ENCODE measurements at regions not wholly inside any gene's neighbourhood (a gene's known extent, or its start where the extent isn't known, plus 50 kb on each side); places are given as distances from the start of the nearest gene placed in this dataset.

DNA sequence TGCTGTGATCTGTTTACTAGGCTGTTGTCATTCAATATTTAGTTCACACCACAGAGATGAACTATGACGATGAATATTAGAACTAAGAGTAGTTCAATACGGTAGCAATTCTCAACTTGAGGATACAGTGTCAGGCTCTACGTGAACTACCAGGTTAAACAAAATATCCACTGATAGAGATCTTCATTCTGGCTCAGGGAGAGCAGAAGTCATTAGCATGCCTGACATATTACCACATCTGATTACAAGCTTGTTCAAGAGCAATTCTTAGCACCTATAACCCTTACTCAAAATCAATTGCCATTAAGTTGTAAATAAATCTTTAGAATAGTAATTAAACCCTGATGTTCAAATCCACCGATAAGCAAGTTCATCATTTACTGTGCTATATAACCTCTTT, 207.2 kb downstream of the CHRM3 start:
- no peak for DNase-seq (ENCODE audit: low read depth in 1 of 2, low spot score in 1 of 2)

DNA sequence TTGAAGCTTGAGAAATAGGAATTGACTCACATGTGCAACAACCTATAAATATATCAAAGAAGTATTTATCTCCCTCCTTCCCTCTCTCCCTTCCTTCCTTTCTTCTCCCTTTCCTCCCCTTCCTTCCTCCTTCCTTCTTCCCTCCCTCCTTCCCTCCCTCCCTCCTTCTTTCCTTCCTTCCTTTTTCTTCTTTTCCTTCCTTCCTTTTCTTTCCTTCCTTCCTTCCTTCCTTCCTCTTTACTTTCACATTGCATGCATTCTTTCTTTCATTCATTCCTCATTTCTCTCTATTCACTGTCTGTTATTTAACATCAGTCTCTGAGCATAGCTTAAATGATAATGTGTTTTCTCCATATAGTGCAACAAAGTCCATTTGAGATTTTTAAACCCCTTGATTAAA, 214.2 kb downstream of the CHRM3 start:
- DNase-seq (ENCODE audit: low read depth in 1 of 2, low spot score in 1 of 2), result no peak

DNA sequence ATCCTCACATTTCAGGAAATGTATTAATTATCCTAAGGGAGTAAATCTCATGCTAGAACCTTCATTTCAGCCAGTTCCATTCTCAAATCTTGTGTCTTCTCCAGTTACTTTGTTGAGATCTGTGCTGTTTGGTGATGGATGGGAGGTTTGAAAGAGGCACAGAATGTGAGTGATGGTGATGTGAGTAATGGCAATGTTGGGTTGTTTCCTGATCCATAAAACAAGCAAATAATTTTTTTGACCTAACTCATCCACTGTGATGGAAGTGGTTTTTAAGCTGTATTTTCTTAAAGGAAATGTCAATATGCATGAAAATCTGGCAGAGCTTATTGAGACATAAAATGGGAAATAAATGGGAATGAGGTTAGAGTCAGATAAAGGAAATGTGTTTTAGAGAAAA, 214.7 kb downstream of the CHRM3 start:
- no peak for DNase-seq (ENCODE audit: low read depth in 1 of 2, low spot score in 1 of 2)

DNA sequence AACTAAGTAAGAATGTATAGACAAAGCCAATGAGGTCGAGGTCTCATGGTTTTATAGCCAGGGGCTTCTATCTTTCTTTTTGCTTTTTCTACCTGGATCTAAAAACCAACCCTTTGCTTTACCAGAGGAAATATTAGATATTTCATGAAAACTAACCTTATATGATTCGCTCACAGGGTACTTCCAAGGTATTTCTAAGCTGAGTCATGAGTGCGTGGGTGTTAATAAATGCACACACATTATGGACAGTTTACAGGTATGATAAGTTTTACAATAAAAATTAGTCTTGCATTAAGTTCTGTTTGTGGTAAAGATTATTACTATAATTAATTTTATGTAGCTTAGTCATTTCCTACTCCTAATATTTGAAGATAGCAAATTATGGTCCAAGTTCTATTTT, 217.2 kb downstream of the CHRM3 start:
- no peak for DNase-seq (ENCODE audit: low read depth in 1 of 2, low spot score in 1 of 2)

DNA sequence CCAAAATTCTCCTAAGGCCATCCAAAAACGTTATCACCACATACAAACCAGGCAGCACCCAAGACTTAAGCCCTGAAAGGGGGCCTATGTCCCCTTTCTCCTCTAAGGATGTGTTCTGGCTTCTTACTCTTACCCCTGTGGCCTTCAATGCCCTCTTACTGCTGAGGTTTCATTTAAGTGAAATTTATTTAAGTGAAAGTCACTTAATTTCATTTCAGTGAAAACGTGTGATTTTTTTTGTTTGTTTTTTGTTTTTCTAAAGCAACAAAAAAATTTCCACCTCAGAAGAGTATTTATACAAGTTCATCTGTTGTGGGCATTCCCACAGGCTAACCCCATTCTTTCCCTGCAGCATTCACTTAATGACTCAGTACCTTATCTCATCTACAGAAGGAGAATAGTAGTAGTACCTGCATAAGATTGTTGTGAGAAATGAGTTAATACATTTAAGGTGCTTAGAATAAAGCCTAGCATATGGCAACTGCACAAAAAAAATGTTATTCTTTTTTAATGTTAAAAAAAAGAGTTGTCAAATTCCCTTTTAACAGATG, 220.6 kb downstream of the CHRM3 start:
- no peak for DNase-seq (ENCODE audit: low read depth in 1 of 2, low spot score in 1 of 2)

DNA sequence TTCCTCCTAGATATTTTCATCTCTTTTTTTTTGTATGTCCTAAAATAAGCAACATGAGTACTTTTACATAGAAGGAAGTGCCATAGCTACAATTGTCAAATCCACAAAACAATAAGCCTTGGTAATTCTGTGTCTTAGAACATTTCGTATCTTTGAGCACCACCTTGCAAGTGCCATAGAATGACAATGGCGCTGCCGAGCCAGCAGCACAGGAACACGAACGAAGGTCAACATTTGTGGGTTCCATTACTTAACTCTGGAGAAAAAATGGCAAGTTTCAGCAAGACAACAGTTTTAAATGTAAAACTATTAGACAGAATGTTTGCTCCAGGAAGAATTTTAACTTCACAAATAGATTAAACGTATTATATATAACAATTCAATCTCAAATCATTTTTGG, 222.1 kb downstream of the CHRM3 start:
- DNase-seq (ENCODE audit: low read depth in 1 of 2, low spot score in 1 of 2), result no peak

DNA sequence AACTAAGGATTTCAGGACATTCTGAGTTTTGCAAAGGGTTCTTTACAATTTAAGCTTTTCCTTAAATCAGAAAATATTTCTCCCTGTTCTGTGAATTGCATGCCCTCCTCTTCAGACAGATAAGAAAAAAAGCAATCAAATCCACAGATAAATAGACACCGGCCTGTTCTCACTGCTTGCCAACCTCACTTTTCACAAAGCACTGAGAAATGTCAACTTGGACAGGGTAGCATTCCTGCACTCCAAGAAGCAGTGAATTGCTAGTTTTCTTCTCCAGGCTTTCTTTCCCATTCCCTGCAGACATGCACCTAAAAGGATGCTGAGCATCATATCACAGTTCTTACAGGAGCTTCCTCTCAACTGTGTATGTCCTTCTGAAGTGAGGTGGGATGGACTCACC, 226.0 kb downstream of the CHRM3 start:
- no peak for DNase-seq (ENCODE audit: low read depth in 1 of 2, low spot score in 1 of 2)

DNA sequence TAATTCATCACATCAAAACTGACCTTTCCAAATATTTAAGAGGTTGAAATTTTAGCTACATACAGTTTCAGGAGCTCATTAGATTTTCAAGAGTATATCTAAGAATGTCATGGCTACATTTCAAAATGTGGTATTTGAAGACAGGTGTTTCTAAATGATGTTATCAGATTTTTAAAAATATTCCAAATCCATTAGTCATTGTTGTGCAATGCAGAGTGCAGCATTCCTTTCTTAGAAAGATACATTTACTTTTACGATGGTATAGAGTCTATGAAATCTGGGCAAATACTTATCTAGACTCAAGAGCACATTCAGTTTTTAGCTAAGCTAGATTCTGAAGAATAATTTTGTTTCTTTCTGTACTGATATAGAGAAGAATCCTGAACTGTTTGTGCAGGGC, 230.3 kb downstream of the CHRM3 start:
- no peak for DNase-seq (ENCODE audit: low read depth in 1 of 2, low spot score in 1 of 2)

DNA sequence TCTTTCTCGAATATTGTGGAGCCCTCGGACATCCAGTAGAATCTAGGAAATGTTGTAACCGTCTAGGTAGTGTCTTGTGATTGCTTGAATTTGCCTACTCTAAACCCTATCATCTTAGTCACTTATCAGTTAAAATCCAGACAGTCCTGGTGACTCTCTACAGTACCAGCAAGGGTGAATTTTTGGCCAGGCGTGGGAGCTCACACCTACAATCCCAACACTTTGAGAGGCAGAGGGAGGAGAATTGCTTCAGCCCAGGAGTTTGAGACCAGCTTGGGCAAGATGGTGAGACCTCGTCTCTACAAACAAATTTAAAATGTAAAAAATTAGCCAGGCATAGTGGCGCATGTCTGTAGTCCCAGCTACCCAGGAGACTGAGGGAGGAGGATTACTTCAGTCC, 230.9 kb downstream of the CHRM3 start:
- no peak for DNase-seq (ENCODE audit: low read depth in 1 of 2, low spot score in 1 of 2)

DNA sequence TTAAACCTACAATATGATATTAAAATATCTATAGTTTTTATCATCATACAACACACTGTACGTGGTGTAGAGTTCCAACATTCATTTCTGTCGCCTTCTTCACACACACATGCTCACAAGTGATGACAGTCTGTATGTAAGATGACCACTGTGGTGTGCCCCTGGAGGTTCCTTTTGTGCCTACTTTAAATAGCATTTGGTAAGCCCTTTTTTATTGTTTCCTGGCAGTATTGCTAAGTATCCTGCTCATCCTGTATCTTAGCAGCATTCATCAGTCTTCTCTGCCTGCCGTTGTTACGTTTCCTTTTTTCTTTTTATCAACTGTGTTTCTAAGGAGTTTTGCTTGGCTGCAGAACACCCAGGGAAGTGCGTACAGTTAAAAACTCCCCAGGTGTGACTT, 231.4 kb downstream of the CHRM3 start:
- no peak for DNase-seq (ENCODE audit: low read depth in 1 of 2, low spot score in 1 of 2)

DNA sequence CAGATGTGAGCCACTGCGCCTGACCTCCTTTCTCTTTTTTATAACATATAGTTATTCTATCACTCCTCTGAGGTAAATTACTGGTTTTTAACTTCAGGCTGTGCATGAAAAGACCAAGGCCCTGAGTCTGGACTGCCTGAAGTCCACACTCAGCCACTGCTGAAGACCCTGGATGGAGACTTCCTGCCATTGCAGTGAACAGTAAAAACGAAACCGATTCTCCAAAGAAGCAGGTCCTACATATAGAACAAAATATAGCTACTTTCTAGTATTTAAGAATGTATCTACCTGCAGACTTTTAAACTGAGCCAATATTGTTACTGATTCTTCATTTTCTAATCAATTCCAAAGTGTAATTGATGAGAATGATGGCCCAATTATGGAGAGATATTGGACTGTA, 232.8 kb downstream of the CHRM3 start:
- DNase-seq (ENCODE audit: low read depth in 1 of 2, low spot score in 1 of 2), result no peak

DNA sequence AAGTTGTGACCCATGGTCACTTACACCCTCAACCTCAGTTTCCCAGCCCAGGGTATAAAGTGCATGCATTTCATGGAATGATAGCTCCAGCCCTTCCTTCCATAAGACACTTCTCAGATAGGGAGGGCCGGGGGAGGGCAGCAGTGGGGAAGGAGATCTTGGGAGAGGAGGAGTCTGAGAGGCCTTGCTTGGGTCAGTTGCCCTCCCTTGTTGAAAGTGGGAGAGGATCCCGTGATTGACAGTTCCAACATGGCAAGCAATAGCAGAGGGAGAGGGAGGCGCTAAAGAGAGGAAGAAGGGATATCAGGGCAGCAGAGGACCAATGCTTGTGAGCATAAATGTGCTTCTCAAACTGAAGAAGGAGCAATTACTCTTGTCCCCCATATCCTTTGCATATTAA, 244.4 kb downstream of the CHRM3 start:
- DNase-seq (ENCODE audit: low read depth in 1 of 2, low spot score in 1 of 2), result no peak

DNA sequence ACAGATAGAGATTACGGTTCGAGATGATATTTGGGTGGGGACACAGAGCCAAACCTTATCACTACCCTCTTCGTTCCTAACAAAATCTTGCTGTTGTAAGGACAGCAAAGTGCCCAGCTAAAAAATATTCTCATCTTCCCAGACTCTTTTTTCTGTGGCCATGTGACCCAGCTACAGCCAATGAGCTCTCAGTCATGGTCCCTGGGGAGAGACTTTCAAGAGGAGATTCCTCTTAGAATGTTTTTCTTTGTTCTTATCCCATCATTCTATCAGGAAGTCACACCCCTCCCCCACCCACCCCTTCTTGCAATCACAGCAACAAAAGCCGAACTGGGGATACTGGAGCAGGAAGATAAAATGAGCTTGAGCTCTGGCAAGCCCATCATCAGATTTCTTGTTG, 247.1 kb downstream of the CHRM3 start:
- DNase-seq (ENCODE audit: low read depth in 1 of 2, low spot score in 1 of 2), result no peak

DNA sequence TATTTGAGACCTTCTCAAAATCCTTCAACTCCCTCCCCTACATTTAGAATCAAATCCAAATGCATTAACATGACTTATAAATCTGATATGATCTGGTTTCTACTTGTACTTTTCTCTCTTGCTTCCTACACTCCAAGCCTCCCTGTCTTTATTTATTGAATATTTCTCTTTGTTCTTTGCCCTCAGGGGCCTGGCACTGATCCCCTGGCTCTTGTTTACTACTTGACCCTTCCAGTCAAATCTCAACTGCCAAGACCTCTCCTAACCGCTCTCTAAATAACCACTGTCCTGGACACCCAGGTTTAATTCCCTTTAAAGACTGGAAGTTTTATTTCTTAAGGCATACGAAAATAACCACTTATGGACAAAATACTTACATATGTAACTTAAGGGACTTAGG, 248.9 kb downstream of the CHRM3 start:
- no peak for DNase-seq (ENCODE audit: low read depth in 1 of 2, low spot score in 1 of 2)

DNA sequence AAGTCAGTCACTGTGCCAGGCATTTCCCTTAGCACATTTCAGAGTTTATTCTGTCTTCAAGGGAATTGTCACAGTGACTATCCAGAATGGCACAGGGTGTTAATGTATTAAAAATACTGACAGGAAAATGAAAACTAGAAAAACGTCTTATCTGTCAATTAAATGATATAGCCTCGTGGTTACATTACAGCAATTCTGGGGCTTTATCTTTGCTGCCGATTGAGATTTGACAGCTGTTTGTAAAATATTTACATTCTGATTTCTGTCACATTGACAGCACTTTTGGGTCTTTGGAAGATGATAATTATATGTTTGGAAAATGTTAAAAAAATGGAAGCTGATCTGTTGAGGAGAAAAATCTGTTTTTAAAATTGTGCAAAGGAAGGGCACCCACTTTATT, 250.0 kb downstream of the CHRM3 start:
- no peak for DNase-seq (ENCODE audit: low read depth in 1 of 2, low spot score in 1 of 2)

DNA sequence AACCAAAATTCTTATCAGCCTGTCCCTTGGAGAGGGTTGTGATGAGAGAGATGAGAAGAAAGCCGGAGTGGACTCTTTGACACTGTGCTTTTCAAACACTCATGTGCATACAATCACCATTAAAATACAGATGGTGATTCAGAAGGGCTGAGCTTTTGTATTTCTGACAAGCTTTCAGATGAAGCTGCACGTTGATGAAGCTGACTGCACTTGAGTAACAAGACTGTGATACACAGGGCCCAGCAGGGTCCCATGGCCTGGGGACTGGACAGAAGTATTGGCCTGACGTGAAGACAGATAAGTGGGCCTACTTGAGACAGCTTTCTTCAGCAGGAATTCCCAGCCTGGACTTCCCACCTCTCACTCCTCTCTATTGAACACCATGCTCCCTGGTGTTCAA, 258.2 kb downstream of the CHRM3 start:
- DNase-seq (ENCODE audit: low read depth in 1 of 2, low spot score in 1 of 2), result no peak

DNA sequence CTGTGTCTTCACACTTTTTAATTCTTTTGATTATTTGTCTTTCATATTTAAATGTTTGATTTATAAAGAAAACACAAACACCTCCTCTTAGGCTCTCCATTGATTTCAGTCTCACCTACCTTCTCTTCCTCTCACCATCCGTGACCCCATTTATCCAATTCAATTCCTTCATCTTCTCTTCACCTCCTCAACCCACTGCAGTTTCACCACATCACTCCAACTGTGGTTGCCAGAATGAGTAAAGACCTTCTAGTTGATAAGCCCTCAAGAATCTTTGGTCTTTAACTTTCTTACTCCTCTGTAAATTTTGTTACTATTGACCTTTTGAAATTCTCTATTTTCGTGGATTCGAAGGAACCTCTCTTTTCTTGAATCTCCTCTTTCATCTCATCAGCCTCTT, 260.7 kb downstream of the CHRM3 start:
- DNase-seq (ENCODE audit: low read depth in 1 of 2, low spot score in 1 of 2), result no peak

DNA sequence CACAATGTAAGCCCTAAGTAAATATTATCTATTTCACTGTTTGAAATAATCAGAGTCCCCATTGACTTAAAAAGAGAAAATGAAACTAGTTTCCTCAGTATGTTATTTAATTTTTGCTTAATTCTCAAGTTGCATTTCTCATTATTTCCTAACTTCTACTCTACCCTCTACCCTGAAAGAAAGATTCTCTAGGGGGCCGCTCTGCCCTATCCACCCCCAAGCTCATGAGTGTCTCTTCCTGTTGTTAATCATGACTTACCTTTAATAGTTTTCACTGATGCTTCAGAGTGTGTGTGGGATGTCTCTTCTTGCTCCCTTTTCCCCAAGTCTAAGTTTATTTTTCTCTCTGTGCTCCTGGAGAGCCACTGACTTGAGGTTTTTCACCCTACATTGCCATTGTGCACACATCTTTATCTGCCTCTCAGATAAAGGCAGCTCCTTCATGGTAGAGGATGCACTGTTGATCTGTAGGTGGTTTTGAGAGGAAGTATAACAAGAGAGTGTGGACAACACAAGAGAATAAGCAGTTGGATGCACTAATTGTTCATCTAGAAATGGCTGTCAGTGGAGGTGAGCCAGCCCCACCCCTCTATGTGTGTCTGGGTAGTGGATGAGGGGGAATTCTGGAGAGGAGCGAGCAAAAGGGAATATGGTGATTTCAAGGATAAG, 261.7 kb downstream of the CHRM3 start:
- DNase-seq (ENCODE audit: low read depth in 1 of 2, low spot score in 1 of 2), result no peak

DNA sequence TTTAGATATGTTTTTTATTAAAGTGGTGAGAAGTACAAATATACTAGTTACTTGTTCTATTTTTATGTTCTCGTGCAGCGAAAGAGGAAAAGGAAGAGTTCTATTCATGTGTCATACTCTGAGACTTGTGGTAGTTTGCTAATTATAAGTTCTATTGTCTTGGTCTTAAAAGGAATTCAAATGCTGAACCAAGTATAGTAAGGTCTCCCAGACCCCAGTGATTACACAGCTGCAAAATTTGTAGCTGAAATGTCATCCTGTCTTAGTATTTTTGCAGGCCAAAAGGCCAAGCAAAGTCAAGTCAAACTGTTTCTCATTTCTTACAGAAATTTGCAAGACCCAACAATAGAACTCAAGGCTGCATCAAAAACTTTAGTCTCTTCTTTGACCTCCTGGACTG, 268.7 kb downstream of the CHRM3 start:
- no peak for DNase-seq (ENCODE audit: low read depth in 1 of 2, low spot score in 1 of 2)

DNA sequence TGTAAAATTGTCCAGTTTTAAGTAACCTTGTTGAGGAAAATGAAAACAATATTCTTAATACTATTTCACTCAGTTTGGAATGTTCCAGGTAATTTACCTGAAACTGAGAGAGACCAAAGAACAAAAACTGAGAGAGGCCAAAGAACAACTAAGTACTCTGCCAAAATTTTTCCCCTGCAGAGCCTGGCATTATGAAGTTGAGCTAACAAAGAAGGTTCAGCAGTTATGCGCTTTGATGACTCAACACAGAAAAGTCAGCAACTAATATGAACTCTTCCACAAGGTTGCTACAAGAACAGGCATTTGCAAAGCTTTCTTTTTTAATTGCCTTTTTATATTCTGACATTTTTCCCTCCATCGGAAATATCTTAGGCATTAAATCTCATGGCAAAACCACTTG, 270.9 kb downstream of the CHRM3 start:
- DNase-seq (ENCODE audit: low read depth in 1 of 2, low spot score in 1 of 2), result no peak

DNA sequence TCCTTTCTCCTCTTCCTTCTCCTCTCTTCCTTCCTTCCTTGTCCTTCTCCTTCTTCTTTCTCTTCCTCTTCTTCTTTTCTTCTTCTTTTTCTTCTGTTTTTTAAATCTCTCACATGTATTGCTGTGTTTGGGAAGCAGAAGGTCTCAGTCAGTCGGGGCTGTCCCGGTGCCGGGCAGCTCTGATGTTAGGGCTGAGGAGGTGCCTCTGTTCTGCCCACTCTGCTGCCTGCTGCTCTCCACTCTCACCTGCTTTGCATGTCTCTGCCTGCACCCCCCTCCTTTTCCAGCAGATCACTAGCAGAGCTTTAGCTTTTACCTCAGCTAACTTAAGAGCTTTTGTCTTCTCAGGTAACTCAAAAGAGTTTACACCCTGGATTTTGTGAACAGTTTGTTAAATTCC, 276.6 kb downstream of the CHRM3 start:
- DNase-seq (ENCODE audit: low read depth in 1 of 2, low spot score in 1 of 2), result no peak

DNA sequence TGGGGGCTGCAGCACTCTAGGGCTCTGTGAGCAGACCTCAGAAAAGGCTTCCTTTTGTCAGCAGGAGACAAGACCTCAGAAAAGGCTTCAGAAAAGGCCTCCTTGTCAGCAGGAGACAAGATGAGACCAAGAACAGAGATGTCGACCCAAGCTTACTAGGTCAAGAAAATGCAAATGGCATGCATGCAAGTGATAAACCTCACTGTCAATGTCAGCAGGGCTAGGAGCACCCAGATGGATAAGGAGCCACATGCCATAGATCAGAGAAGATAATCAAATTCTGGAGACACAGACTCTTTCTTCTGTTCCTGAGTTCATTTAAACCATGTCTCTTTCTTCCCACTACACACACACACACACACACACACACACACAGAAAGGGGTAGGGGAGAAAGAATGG, 285.9 kb downstream of the CHRM3 start:
- DNase-seq (ENCODE audit: low read depth in 1 of 2, low spot score in 1 of 2), result no peak

DNA sequence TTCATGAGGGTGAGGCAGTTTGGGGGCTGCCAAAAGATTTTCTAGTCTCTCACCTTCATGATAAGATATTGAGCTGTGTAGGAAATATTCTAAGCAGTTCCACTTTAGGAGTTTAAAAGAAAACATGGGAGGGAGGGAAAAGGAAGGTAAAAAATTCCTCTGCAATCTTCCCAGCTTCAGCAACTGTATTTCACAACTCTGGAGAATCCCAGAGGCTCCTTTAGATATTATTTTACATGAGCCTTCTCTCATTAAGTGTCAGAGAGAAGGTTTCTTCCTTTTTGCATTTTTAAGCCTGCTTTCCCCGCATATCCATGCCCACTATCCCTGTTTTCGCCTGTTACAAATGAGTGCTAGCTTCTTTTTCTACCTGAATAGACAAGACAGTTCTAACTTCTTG, 289.4 kb downstream of the CHRM3 start:
- DNase-seq (ENCODE audit: low read depth in 1 of 2, low spot score in 1 of 2), result no peak
